ENCODE measurements at regions not wholly inside any gene's neighbourhood (a gene's known extent, or its start where the extent isn't known, plus 50 kb on each side); places are given as distances from the start of the nearest gene placed in this dataset.

- BruUV-seq (replicated peaks) = no TSS peak
- Histone ChIP-seq H3K4me2 (ENCODE audit: low read depth, low read length) (no peak overlapping the region), H2BK20ac (ENCODE audit: low read depth, low read length) (no peak overlapping the region), H3K4me1 (ENCODE audit: control insufficient read depth, insufficient read depth, low read length) (no peaks in the 10 kb centered on the region), H3K14ac (replicated peaks; ENCODE audit: low read depth, low read length) (no peak overlapping the region), H3K18ac (ENCODE audit: low read depth, low read length) (no peak overlapping the region), H3K23ac (ENCODE audit: low read depth, low read length) (no peak overlapping the region), H2AK9ac (replicated peaks; ENCODE audit: low read depth, low read length, poor library complexity) (no peak overlapping the region), H2BK15ac (ENCODE audit: low read depth, low read length) (no peak overlapping the region), H3K56ac (ENCODE audit: extremely low read depth, insufficient read depth, low read length) (no peak overlapping the region), H2AK5ac (ENCODE audit: low read depth, low read length) (no peak overlapping the region), H3K27ac (ENCODE audit: insufficient read depth, low read length) (no peak overlapping the region), H3K9ac (ENCODE audit: low read depth, low read length) (no peak overlapping the region), H3K79me1 (ENCODE audit: low read depth in 1 of 2, low read length in 2 of 2) (no peaks in the 10 kb centered on the region), H3K27me3 (ENCODE audit: control insufficient read depth, insufficient read depth, low read length) (no peaks in the 10 kb centered on the region), H3K4ac (ENCODE audit: low read depth, low read length) (no peak overlapping the region), H3K9me3 (ENCODE audit: control insufficient read depth, insufficient read depth, low read length) (no peaks in the 10 kb centered on the region), H3K4me3 (ENCODE audit: insufficient read depth, low read depth, low read length) (no peak overlapping the region), H4K8ac (ENCODE audit: low read depth in 2 of 2, low read length in 2 of 2) (no peak overlapping the region), H2BK120ac (ENCODE audit: low read depth, low read length) (no peak overlapping the region), H4K91ac (ENCODE audit: insufficient read depth, low read depth, low read length) (no peak overlapping the region), H2BK5ac (ENCODE audit: low read depth, low read length, poor library complexity, severe bottlenecking) (no peak overlapping the region), H3K36me3 (ENCODE audit: control insufficient read depth, insufficient read depth, low read length) (no peaks in the 10 kb centered on the region), H3K9me1 (ENCODE audit: insufficient read depth, low read length) (no peaks in the 10 kb centered on the region), H4K20me1 (ENCODE audit: insufficient read depth, low read length) (no peaks in the 10 kb centered on the region), H2AFZ (replicated peaks; ENCODE audit: low read length, poor library complexity) (no peak overlapping the region), H4K5ac (ENCODE audit: low read depth, low read length) (no peak overlapping the region)
- CTCF ChIA-PET = no interaction called here
- dilution Hi-C loops (cut with HindIII; ENCODE audit: low sequenced_read_pairs, unreplicated experiment) (no loop called here), in situ Hi-C loops (cut with MboI; ENCODE audit: low sequenced_read_pairs) (no loop called here), intact Hi-C loops (cut with micrococcal nuclease) (no loop called here)
- POLR2A ChIA-PET (ENCODE audit: unreplicated experiment) = no interaction called here
- TF ChIP-seq POLR2A (IDR thresholded peaks at IDR 0.05; ENCODE audit: low read depth, low read length) (no peak), USF2 (IDR thresholded peaks at IDR 0.05; ENCODE audit: low read depth, low read length) (no peak), ELK1 (IDR thresholded peaks at IDR 0.05; ENCODE audit: borderline replicate concordance, low read depth, low read length) (no peak), FOS (IDR thresholded peaks at IDR 0.05; ENCODE audit: low read depth, low read length) (no peak), CHD1 (IDR thresholded peaks at IDR 0.05; ENCODE audit: low read depth, low read length) (no peak), RCOR1 (IDR thresholded peaks at IDR 0.05; ENCODE audit: insufficient replicate concordance, low read length) (no peak), RFX5 (IDR thresholded peaks at IDR 0.05; ENCODE audit: low read depth, low read length) (no peak)
- DNase-seq (no peak), ATAC-seq (ENCODE audit: low read depth) (no peak)
- WGBS, 2 experiments (ENCODE audit: extremely low coverage in 2 of 2, insufficient read length in 1 of 2) = 100% methylated on average over 1 of the region's 2 CpGs; no CpG with 5 or more reads in 1 of the 2 experiments
These were observed 1075.3 kb downstream of the PCDH18 start for GRCh38 chr4:136457004-136457403.

Data from IMR-90 (cell line).